Amygdala (tissue), 56 donors: ENCODE measurements at regions not wholly inside any gene's neighbourhood (a gene's known extent, or its start where the extent isn't known, plus 50 kb on each side); places are given as distances from the start of the nearest gene placed in this dataset.
A peak's percentile ranks its signal among the peaks of the same experiment; 100 is the strongest.
"Not testable (repeated sequence)": the region's sequence is repeated elsewhere in the genome, so short reads cannot be mapped to it uniquely, and the experiment has no call there.

Source experiments
- DNase-seq, 56 donors: peaks; one replicate each; lab custom pipeline; 2025; lab: John Stamatoyannopoulos, UW

DNA sequence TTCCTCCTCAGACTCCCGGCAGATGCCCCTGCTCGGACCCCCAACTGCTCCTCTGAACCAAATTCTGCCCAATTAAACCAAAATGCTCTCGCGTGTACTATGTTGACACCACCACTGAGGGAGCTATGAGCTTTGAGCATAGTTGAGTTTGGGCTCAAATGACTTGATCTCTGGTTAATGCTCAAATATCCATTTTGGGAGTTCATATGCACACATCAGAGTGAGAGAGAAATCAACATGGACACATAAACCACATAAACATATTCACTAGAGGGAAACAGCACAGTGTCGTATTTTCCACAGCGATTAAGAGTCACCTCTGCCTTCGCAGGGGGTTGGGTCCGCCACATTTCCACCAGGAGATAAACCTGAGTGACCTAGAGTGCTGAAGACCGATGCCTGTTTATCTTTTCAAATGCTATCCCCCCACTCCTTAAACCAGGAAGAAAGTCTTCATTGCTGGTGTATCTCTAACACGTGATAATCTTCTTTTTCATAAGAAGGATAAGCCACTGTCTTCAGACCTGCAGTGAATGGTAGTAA, 59.4 kb upstream of the FOXN3 start:
- DNase-seq: no peak

- DNase-seq: no peak
Observed at GRCh38 chr14:89474464-89474863, 57.4 kb upstream of the FOXN3 start.

DNA sequence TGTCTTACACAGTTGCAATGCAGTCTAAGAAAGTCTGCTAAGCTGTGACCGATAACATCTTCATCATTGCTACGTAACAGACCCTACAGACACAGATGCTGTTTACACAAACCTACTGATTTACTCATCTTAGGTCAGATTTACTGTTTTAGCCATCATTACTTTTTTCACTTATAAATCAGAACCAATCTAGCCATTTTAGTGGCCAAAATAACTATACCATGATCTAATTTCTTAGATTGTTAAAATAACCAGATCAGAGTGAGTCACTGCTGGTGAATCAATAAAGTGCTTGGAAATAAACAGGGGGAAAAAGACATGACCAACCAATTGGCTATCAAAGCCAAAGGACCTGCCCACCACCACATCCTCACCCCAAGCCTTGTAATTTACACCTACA, 57.0 kb upstream of the FOXN3 start:
- DNase-seq: no peak

DNA sequence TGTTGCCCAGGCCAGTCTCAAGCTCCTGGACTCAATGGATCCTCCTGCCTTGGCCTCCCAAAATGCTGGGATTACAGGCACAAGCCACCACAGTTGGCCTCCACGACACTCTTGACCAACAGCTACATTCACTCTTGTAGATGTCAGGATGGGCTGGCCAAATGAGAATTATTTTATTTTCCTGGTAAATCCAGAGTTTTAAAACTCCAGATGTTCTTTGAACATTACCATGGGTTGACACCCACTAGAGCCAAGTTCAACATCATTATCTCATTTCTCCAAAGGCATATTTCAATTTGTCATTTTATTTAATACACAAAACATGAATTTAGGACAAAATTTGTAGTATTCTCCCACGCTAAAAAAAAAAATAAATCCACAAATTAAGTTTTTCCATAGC, 56.5 kb upstream of the FOXN3 start:
- no peak for DNase-seq

DNA sequence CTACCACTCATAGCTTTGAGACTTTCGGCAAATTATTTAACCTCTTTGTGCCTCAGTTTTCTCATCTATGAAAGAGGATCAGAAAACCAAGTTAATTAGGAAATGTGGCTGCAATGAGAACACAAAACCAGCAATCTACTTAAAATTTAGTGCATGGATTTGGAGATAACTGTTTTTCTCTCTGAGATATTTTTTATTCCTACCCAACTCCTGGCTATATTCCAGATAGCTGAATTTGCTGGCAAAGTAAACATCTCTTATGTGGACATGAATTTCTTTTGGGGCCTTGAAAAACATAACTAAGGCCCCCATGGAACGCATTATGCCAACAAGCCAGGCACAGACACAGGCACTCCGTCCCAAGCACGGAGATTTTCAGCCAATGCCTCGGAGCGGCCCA, 53.4 kb upstream of the FOXN3 start:
- DNase-seq: no peak

DNA sequence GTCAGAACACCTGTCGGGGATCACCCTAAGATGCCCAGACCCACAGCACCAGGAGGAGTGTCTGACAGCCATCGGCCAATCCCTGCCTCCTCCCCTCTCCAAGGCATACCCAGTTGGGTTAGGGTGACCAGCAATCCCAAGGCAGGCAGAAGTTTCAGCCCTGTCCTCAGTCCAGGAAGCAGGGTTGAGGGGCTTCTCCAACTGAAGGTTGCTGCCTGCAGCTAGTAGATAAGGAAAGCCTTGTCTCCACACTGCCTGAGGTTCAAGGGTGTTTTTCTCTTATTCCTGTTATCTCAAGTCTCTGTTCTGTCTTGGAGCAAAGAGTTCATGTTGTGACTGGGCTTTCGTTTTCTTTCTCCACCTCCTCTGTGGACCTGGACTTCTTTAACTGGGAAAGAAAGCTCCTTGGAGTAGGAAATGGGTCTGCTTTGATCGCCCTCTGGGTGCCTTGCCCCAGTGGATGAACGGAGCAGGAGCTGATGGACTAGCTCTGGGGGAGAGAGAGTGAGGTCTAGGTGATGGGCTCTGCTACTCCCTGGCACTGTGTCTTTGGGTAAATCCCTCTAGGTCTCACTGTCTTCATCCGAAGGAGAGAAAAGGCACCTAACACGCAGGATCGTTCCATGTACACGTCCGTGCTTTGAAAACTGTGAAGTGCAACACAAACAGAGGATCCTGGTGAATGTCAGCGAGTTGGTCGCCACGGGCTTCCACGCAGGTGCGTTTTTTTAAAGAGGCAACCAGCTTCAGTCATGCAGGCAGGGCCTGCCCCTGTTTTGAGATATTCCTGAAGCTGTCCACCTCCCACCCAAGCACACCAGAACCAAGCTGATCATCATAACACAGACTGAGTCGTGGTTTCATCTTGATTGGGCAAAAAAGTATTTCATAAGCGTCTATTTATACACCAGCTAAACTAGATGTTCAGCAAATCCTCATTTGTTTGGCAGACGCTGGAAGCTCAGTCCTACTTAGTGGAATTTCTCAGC, 52.5 kb upstream of the FOXN3 start:
- DNase-seq: peak in 2 of 56 donors; percentile 4 to 5

DNA sequence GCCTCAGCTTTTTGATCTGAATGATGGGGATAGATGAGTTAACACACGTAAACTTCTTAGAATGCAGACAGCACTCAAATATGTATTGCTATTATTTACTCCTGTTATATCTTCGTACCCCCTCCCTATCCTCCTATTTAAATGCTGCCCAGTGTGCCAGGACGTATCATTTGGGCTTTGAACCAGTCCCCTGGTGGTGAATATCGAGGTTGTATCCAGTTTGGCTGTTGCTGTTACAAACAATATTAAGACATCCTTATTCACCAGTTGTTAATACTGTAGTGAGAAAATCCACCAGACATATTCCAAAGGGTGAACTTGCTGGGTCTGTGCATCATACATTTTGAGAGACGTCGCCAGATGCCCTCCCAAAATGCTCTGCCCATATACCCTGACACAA, 51.5 kb upstream of the FOXN3 start:
- no peak for DNase-seq

DNA sequence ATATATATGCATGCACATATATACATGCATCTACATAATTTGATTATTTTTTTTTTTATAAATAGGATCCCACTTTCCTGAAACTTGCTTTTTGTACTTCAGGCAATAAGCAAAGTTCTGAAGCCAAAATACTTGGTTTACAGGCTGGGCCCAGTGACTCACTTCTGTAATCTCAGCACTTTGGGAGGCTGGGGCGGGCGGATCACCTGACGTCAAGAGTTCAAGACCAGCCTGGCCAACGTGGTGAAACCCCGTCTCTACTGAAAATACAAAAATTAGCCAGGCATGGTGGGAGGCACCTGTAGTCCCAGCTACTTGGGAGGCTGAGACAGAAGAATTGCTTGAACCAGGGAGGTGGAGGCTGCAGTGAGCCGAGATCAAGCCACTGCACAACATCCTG, 51.0 kb upstream of the FOXN3 start:
- not testable (repeated sequence) for DNase-seq

- peak in 6 of 56 donors; percentile 10 to 34 (median 14) for DNase-seq
Observed at GRCh38 chr14:89466944-89467343, 49.9 kb upstream of the FOXN3 start.
